CD14-positive monocyte (primary cell): ENCODE measurements at regions not wholly inside any gene's neighbourhood (a gene's known extent, or its start where the extent isn't known, plus 50 kb on each side); places are given as distances from the start of the nearest gene placed in this dataset.

Source experiments
- DNase-seq, 3 donors: peaks; one replicate each; pipeline ENCODE4 v3.0.0-alpha.2; 2011 to 2022
- H2AFZ ChIP-seq: 2 replicates; pipeline ENCODE4 v1.6.0; 2012; ENCODE audit warnings: mild to moderate bottlenecking, low read depth, low read length, inconsistent platforms; ENCODE audit not compliant: insufficient read depth, poor library complexity, severe bottlenecking
- H3K27ac ChIP-seq, 2 donors: 1 replicate in 1 of 2; 2 replicates in 1 of 2; pipeline ENCODE4 v1.5.1; 2012 to 2013; ENCODE audit warnings: low read length in 2 of 2, control low read depth in 1 of 2, inconsistent platforms in 1 of 2, low read depth in 1 of 2, mild to moderate bottlenecking in 1 of 2
- H3K27me3 ChIP-seq, 2 donors: one replicate each; pipeline versions ENCODE4 v1.6.0 to v1.6.1; 2011 to 2013; ENCODE audit warnings: low read length in 2 of 2; ENCODE audit not compliant: control insufficient read depth in 2 of 2, insufficient read depth in 2 of 2
- H3K36me3 ChIP-seq, 2 donors: replicated peaks in 1 of 2; 1 replicate in 1 of 2; 2 replicates in 1 of 2; pipeline versions ENCODE4 v1.5.1 to v1.6.1; 2012 to 2013; ENCODE audit warnings: low read length in 2 of 2, control low read depth in 1 of 2, inconsistent platforms in 1 of 2, mild to moderate bottlenecking in 1 of 2; ENCODE audit not compliant: insufficient read depth in 2 of 2, control insufficient read depth in 1 of 2
- H3K4me1 ChIP-seq, 2 donors: 1 replicate in 1 of 2; 2 replicates in 1 of 2; pipeline versions ENCODE4 v1.5.1 to v1.6.1; 2012 to 2013; ENCODE audit warnings: low read length in 2 of 2, control low read depth in 1 of 2, inconsistent platforms in 1 of 2, mild to moderate bottlenecking in 1 of 2, moderate library complexity in 1 of 2; ENCODE audit not compliant: insufficient read depth in 2 of 2, control insufficient read depth in 1 of 2
- H3K4me2 ChIP-seq: replicated peaks from 2 replicates; pipeline ENCODE3; 2012; ENCODE audit warnings: low read length, moderate library complexity, mild to moderate bottlenecking; ENCODE audit not compliant: poor library complexity, severe bottlenecking; ENCODE audit errors: extremely low read depth
- H3K4me3 ChIP-seq, 3 experiments: fragments of 200-600 bp in 1 of 3; sonication (generic) in 1 of 3; replicated peaks in 1 of 3; 1 replicate in 2 of 3; 2 replicates in 1 of 3; pipeline ENCODE4 v1.5.1; 2011 to 2013; ENCODE audit warnings: low read length in 3 of 3, mild to moderate bottlenecking in 3 of 3, control low read depth in 2 of 3, low read depth in 2 of 3, inconsistent platforms in 1 of 3, moderate library complexity in 1 of 3
- H3K79me2 ChIP-seq: 2 replicates; pipeline ENCODE4 v1.6.0; 2012; ENCODE audit warnings: mild to moderate bottlenecking, control low read depth, inconsistent platforms, low read length, moderate library complexity; ENCODE audit not compliant: insufficient read depth
- H3K9ac ChIP-seq: 2 replicates; pipeline ENCODE4 v1.6.0; 2017; ENCODE audit warnings: low read length, mild to moderate bottlenecking; ENCODE audit not compliant: insufficient read depth, poor library complexity, severe bottlenecking
- H3K9me3 ChIP-seq, 2 donors: replicated peaks in 1 of 2; 1 replicate in 1 of 2; 2 replicates in 1 of 2; pipeline versions ENCODE4 v1.5.1 to v1.6.1; 2012 to 2013; ENCODE audit warnings: low read length in 2 of 2, control low read depth in 1 of 2; ENCODE audit not compliant: control insufficient read depth in 1 of 2, insufficient read depth in 1 of 2
- H4K20me1 ChIP-seq: 2 replicates; pipeline ENCODE4 v1.6.0; 2012; ENCODE audit warnings: mild to moderate bottlenecking, low read length, control low read depth, moderate library complexity; ENCODE audit not compliant: insufficient read depth
- H3K27ac Mint-ChIP-seq, 7 donors: one replicate each; pipeline ENCODE4 v1.8.0; 2020; ENCODE audit warnings: mild to moderate bottlenecking in 7 of 7, mixed read lengths in 7 of 7, moderate library complexity in 6 of 7, inconsistent platforms in 2 of 7
- H3K27me3 Mint-ChIP-seq, 3 donors: one replicate each; pipeline ENCODE4 v1.8.0; 2021 to 2022; ENCODE audit warnings: low read depth in 3 of 3, mild to moderate bottlenecking in 3 of 3, mixed read lengths in 3 of 3, moderate library complexity in 3 of 3, inconsistent platforms in 1 of 3
- H3K36me3 Mint-ChIP-seq, 2 donors: one replicate each; pipeline ENCODE4 v1.8.0; 2020; ENCODE audit warnings: mixed read lengths in 2 of 2, inconsistent platforms in 1 of 2, mild to moderate bottlenecking in 1 of 2
- H3K4me1 Mint-ChIP-seq: one replicate; pipeline ENCODE4 v1.8.0; 2020; ENCODE audit warnings: mild to moderate bottlenecking, mixed read lengths
- H3K4me3 Mint-ChIP-seq, 2 donors: one replicate each; pipeline ENCODE4 v1.8.0; 2020; ENCODE audit warnings: mild to moderate bottlenecking in 2 of 2, mixed read lengths in 2 of 2, moderate library complexity in 1 of 2
- H3K9me3 Mint-ChIP-seq, 7 donors: one replicate each; pipeline ENCODE4 v1.8.0; 2020 to 2022; ENCODE audit warnings: mixed read lengths in 7 of 7, mild to moderate bottlenecking in 6 of 7, moderate library complexity in 6 of 7, inconsistent platforms in 2 of 7
- WGBS: methylation state at CpG from one replicate; pipeline ENCODE4 v1.1.5; 2013; ENCODE audit warnings: missing lambda C conversion rate; ENCODE audit not compliant: insufficient coverage; 5-methylcytosine and 5-hydroxymethylcytosine counted together
- intact Hi-C, 2 donors: fragments of 100-400 bp; cut with micrococcal nuclease; formaldehyde crosslinking; loops; one replicate each; pipeline versions ENCODE4 v1.15.0 to v1.15.1; 2023
- TF ChIP-seq, protein P1 (sequence below): fragments of 200-600 bp; IDR thresholded peaks from one replicate; pipeline ENCODE4 v1.8.0; 2022; ENCODE audit warnings: antibody characterized with exemption, mild to moderate bottlenecking

DNA sequence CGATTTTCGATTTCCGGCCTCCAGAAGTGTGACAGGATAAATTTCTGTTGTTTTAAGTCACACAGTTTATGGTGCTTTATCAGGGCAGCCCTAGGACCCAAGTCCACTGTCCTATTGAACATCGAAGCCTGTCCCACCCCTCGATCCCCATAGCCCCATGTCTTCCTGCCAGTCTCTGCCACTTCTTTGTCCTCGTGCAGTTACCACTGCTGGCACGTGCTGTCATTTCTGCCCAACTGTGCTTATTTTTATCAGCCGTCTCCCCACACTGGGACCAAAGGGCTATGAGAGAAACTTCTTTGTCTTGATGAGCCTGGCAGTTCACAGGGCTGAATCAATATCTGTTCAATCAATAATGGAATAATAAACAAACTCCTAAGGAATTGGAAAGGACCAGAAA is 146.7 kb downstream of the PSMG1 start:
- H3K9ac ChIP-seq = no peak overlapping the region
- H3K4me2 ChIP-seq = no peak overlapping the region
- Mint-ChIP-seq H3K4me3 (no peak overlapping the region), H3K27ac (peak overlapping the region in 1 of 7 donors; percentile 51), H3K4me1 (peaks cover 18% of the 10 kb centered on the region), H3K36me3 (peaks cover 0 to 3% of the 10 kb centered on the region in 2 donors), H3K27me3 (peaks cover 2 to 3% (median 2%) of the 10 kb centered on the region in 3 donors), H3K9me3 (no peaks in the 10 kb centered on the region)
- TF ChIP-seq, protein P1, sequence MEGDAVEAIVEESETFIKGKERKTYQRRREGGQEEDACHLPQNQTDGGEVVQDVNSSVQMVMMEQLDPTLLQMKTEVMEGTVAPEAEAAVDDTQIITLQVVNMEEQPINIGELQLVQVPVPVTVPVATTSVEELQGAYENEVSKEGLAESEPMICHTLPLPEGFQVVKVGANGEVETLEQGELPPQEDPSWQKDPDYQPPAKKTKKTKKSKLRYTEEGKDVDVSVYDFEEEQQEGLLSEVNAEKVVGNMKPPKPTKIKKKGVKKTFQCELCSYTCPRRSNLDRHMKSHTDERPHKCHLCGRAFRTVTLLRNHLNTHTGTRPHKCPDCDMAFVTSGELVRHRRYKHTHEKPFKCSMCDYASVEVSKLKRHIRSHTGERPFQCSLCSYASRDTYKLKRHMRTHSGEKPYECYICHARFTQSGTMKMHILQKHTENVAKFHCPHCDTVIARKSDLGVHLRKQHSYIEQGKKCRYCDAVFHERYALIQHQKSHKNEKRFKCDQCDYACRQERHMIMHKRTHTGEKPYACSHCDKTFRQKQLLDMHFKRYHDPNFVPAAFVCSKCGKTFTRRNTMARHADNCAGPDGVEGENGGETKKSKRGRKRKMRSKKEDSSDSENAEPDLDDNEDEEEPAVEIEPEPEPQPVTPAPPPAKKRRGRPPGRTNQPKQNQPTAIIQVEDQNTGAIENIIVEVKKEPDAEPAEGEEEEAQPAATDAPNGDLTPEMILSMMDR = no peak
- no peaks in the 10 kb centered on the region for H3K79me2 ChIP-seq
- no peaks in the 10 kb centered on the region for H4K20me1 ChIP-seq
- H3K36me3 ChIP-seq = no peaks in the 10 kb centered on the region
- no peak for DNase-seq
- intact Hi-C loops = no loop called here
- WGBS = 92% methylated on average over 6 of the region's 8 CpGs
- H2AFZ ChIP-seq = no peak overlapping the region
- H3K4me1 ChIP-seq = peaks cover 12 to 17% of the 10 kb centered on the region in 2 donors
- H3K9me3 ChIP-seq = no peaks in the 10 kb centered on the region
- H3K4me3 ChIP-seq = no peak overlapping the region
- no peak overlapping the region for H3K27ac ChIP-seq
- no peaks in the 10 kb centered on the region for H3K27me3 ChIP-seq

DNA sequence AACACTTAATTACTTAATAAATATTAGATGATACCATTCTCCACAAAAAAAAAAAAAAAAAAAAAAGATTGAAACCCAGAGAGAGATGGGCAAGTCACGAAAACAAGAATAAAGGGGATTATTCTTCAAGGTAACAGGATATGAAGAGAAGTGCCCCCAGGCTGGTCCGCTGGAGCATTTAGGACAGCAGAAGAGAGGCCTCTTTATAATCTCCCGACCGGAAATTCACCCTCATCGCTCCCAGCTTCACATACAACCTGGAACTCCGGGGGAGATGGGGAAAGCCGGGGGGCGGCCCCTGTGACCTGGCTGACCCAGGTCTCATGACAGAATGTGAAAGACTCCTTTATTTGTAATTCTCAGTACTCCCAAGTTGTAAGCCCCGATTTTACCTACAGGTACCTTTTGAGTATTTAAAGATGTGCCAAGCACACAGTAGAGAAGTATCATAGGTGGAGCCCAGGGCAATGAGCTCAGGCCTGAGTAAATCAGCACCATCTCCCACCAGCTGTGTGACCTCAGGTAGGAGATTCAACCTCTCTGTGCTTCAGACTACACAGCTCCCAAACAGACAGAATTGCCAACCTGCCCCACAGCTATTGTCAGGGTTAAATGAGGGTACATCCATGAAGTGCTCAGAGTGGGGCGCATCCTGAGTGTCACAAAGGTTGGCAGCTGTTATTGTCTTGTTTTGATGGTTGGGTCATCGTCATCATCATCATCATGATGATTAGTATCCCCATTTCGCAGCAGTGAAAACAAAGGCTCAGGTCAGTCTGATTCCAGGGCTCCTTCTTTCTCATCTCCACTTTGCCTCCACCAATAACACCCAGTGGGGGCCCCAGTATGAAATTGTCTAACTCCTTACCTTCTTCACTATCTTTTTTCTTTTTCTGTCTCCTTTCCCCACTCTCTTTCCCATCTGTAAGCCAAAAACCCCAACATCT is 148.4 kb downstream of the PSMG1 start:
- Histone ChIP-seq H3K27ac (no peak overlapping the region), H3K36me3 (no peaks in the 10 kb centered on the region), H3K4me2 (no peak overlapping the region), H3K4me3 (no peak overlapping the region), H3K9ac (no peak overlapping the region), H4K20me1 (no peaks in the 10 kb centered on the region), H2AFZ (no peak overlapping the region), H3K27me3 (no peaks in the 10 kb centered on the region), H3K79me2 (no peaks in the 10 kb centered on the region), H3K9me3 (no peaks in the 10 kb centered on the region), H3K4me1 (peaks cover 2 to 6% of the 10 kb centered on the region in 2 donors)
- Mint-ChIP-seq H3K36me3 (peaks cover 0 to 3% of the 10 kb centered on the region in 2 donors), H3K4me3 (no peak overlapping the region), H3K9me3 (no peaks in the 10 kb centered on the region), H3K27me3 (peaks cover 0 to 3% (median 2%) of the 10 kb centered on the region in 3 donors), H3K27ac (no peak overlapping the region), H3K4me1 (peaks cover 7% of the 10 kb centered on the region)
- TF ChIP-seq, protein P1 = no peak
- WGBS = 80% methylated on average over 3 of the region's 12 CpGs
- no peak for DNase-seq
- intact Hi-C loops = no loop called here
